ENCODE measurements at regions not wholly inside any gene's neighbourhood (a gene's known extent, or its start where the extent isn't known, plus 50 kb on each side); places are given as distances from the start of the nearest gene placed in this dataset.

GRCh38 chr2:67974559-67975430 is 88.0 kb downstream of the C1D start:
- peak; percentile 14 for DNase-seq (ENCODE audit: low spot score)

- DNase-seq (ENCODE audit: low spot score) = no peak
Observed at GRCh38 chr2:67977464-67977863, 85.3 kb downstream of the C1D start.

DNA sequence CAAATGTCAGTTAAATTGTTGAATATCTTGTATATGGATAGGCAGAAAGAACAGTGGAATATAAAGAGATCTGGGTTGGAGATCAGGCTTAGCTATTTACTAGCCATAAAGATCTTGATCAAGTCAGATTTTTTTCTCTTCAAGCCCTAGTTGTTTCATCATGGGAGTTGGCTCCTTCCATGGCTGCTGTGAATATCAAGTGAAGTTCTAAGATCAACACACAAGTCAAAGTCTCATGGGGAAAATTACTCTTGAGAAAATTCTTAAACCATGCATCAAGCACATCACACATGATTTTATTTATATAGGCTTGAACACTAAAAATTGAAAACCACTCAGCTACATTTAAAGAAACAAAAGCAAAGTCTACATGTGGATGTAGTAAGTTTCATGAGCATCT is 79.8 kb downstream of the C1D start:
- DNase-seq (ENCODE audit: low spot score) = no peak

DNA sequence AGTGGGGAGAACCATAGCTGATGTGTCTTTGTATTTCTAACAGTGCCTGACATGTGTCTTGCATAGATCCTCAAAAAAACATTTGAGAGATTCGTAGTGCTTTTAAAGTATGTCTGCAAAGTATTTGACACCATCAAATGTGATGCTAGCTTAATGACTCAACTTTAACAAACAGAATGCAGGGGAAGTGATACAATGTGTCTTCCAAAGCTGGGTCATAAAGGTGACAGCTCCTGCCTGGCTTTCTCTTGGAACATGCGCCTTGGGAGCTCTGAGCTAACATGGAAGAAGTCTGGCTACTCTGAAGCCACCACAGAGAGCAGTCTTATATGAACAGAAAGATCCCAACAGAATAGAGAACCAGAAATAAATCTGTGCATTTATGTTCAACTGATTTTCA is 78.2 kb downstream of the C1D start:
- DNase-seq (ENCODE audit: low spot score) = no peak

- no peak for DNase-seq (ENCODE audit: low spot score)
Observed at GRCh38 chr2:67985586-67985985, 77.2 kb downstream of the C1D start.

GRCh38 chr2:67986258-67986657 is 76.5 kb downstream of the C1D start:
- DNase-seq (ENCODE audit: low spot score) = no peak

All from AG08396 (cell line).